ENCODE measurements at regions not wholly inside any gene's neighbourhood (a gene's known extent, or its start where the extent isn't known, plus 50 kb on each side); places are given as distances from the start of the nearest gene placed in this dataset.

- TF ChIP-seq CTCF (conservative IDR thresholded peaks at IDR 0.05; ENCODE audit: low read length) (no peak), EZH2phosphoT487 (IDR thresholded peaks at IDR 0.05; ENCODE audit: borderline replicate concordance, low read depth, low read length) (no peak)
Measured at GRCh38 chr1:55288245-55288644, 73.1 kb upstream of the USP24 start.
